ENCODE measurements at regions not wholly inside any gene's neighbourhood (a gene's known extent, or its start where the extent isn't known, plus 50 kb on each side); places are given as distances from the start of the nearest gene placed in this dataset.

DNA sequence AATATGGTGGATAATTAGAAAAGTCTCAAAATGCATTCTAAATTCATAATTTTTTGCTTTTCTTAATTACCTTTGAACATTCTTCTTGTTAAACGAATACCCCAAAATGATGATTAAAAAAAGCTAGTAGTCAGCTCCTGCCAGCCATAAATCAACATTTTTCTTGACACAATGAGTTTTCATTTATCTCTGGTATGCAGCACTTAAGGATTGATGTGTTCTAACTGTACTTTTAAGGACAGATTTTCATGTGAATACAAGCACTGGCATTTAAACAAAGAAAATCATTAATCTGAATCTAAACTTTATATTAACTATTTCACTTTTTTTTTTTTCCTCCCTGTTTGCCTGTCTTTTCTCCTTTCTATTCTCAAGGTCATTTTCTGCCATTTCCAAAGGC lies 976.8 kb downstream of the TMEM182 start:
- no peak for TF ChIP-seq CTCF (IDR thresholded peaks at IDR 0.05)
- no peaks in the 10 kb centered on the region for H3K79me2 ChIP-seq (ENCODE audit: insufficient read depth, low read length)
- no peak overlapping the region for H3K4me2 ChIP-seq (replicated peaks; ENCODE audit: extremely low read depth, low read length, poor library complexity, severe bottlenecking)
- no peak overlapping the region for H3K27ac ChIP-seq (ENCODE audit: low read depth in 1 of 2, low read length in 2 of 2)
- DNase-seq, result no peak
- Mint-ChIP-seq H3K27me3 (ENCODE audit: low read depth in 3 of 3) (no peaks in the 10 kb centered on the region), H3K4me3 (no peak overlapping the region), H3K4me1 (no peaks in the 10 kb centered on the region), H3K36me3 (no peaks in the 10 kb centered on the region), H3K27ac (no peak overlapping the region), H3K9me3 (peaks cover 8 to 25% (median 12%) of the 10 kb centered on the region in 7 donors)
- H3K36me3 ChIP-seq (replicated peaks in 1 of 2; ENCODE audit: control insufficient read depth in 1 of 2, insufficient read depth in 2 of 2, low read length in 2 of 2), result no peaks in the 10 kb centered on the region
- H3K9ac ChIP-seq (ENCODE audit: insufficient read depth, low read length, poor library complexity, severe bottlenecking), result no peak overlapping the region
- H3K4me3 ChIP-seq (replicated peaks in 1 of 3; ENCODE audit: low read depth in 2 of 3, low read length in 3 of 3), result no peak overlapping the region
- peaks cover 19 to 23% of the 10 kb centered on the region in 2 donors for H3K9me3 ChIP-seq (replicated peaks in 1 of 2; ENCODE audit: control insufficient read depth in 1 of 2, insufficient read depth in 1 of 2, low read length in 2 of 2)
- no peaks in the 10 kb centered on the region for H4K20me1 ChIP-seq (ENCODE audit: insufficient read depth, low read length)
- no peaks in the 10 kb centered on the region for H3K4me1 ChIP-seq (ENCODE audit: control insufficient read depth in 1 of 2, insufficient read depth in 2 of 2, low read length in 2 of 2)
- intact Hi-C loops (cut with micrococcal nuclease), result no loop called here
- H2AFZ ChIP-seq (ENCODE audit: insufficient read depth, low read depth, low read length, poor library complexity, severe bottlenecking), result no peak overlapping the region
- no peaks in the 10 kb centered on the region for H3K27me3 ChIP-seq (ENCODE audit: control insufficient read depth in 2 of 2, insufficient read depth in 2 of 2, low read length in 2 of 2)
- WGBS (ENCODE audit: insufficient coverage), result no CpG with 5 or more reads among the region's 1 CpG

DNA sequence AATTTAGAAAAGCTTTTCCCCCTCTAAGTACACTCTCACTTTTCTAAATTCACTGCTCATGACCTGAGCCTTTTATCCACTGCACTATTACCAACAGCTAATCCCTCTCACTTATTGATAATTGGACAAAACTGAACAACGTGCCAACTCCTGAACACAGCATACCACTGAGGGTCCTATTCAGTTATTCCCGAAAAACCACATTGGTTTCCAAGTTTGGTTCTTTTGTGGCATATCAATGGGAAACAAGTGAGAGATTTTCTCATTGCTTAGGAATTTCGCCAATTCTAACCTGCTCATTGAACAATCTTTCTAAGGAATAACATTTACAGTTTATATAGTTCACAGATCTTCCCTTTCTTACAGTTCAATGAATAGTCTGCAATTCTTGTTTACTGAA lies 977.4 kb downstream of the TMEM182 start:
- Histone ChIP-seq H3K27me3 (ENCODE audit: control insufficient read depth in 2 of 2, insufficient read depth in 2 of 2, low read length in 2 of 2) (no peaks in the 10 kb centered on the region), H3K4me3 (replicated peaks in 1 of 3; ENCODE audit: low read depth in 2 of 3, low read length in 3 of 3) (no peak overlapping the region), H4K20me1 (ENCODE audit: insufficient read depth, low read length) (no peaks in the 10 kb centered on the region), H3K27ac (ENCODE audit: low read depth in 1 of 2, low read length in 2 of 2) (no peak overlapping the region), H3K79me2 (ENCODE audit: insufficient read depth, low read length) (no peaks in the 10 kb centered on the region), H3K9ac (ENCODE audit: insufficient read depth, low read length, poor library complexity, severe bottlenecking) (no peak overlapping the region), H3K4me2 (replicated peaks; ENCODE audit: extremely low read depth, low read length, poor library complexity, severe bottlenecking) (no peak overlapping the region), H3K36me3 (replicated peaks in 1 of 2; ENCODE audit: control insufficient read depth in 1 of 2, insufficient read depth in 2 of 2, low read length in 2 of 2) (no peaks in the 10 kb centered on the region), H3K4me1 (ENCODE audit: control insufficient read depth in 1 of 2, insufficient read depth in 2 of 2, low read length in 2 of 2) (no peaks in the 10 kb centered on the region), H2AFZ (ENCODE audit: insufficient read depth, low read depth, low read length, poor library complexity, severe bottlenecking) (no peak overlapping the region), H3K9me3 (replicated peaks in 1 of 2; ENCODE audit: control insufficient read depth in 1 of 2, insufficient read depth in 1 of 2, low read length in 2 of 2) (peaks cover 14 to 17% of the 10 kb centered on the region in 2 donors)
- Mint-ChIP-seq H3K27ac (no peak overlapping the region), H3K9me3 (peaks cover 7 to 19% (median 10%) of the 10 kb centered on the region in 7 donors), H3K36me3 (no peaks in the 10 kb centered on the region), H3K27me3 (ENCODE audit: low read depth in 3 of 3) (no peaks in the 10 kb centered on the region), H3K4me3 (no peak overlapping the region), H3K4me1 (no peaks in the 10 kb centered on the region)
- no peak for DNase-seq
- intact Hi-C loops (cut with micrococcal nuclease), result no loop called here
- 70% methylated on average over 2 of the region's 3 CpGs for WGBS (ENCODE audit: insufficient coverage)
- no peak for TF ChIP-seq CTCF (IDR thresholded peaks at IDR 0.05)
